Inferior parietal cortex (tissue), 1 donor: ENCODE measurements at regions not wholly inside any gene's neighbourhood (a gene's known extent, or its start where the extent isn't known, plus 50 kb on each side); places are given as distances from the start of the nearest gene placed in this dataset.
"Not testable (repeated sequence)": the region's sequence is repeated elsewhere in the genome, so short reads cannot be mapped to it uniquely, and the experiment has no call there.

Experiments used
- DNase-seq: peaks from one replicate; pipeline ENCODE4 v3.0.0-alpha.2; 2016; ENCODE audit errors: extremely low spot score

- DNase-seq = no peak
Measured at GRCh38 chr5:18220631-18221030, 586.4 kb downstream of the TAF11L14 start.

- DNase-seq = no peak
Measured at GRCh38 chr5:18236386-18236785, 602.1 kb downstream of the TAF11L14 start.

GRCh38 chr5:18238321-18238720, 604.1 kb downstream of the TAF11L14 start:
- DNase-seq = no peak

GRCh38 chr5:18240971-18241370, 606.7 kb downstream of the TAF11L14 start:
- no peak for DNase-seq

GRCh38 chr5:18243846-18244245, 609.6 kb downstream of the TAF11L14 start:
- no peak for DNase-seq

- DNase-seq = no peak
Measured at GRCh38 chr5:18244309-18244708, 610.0 kb downstream of the TAF11L14 start.

GRCh38 chr5:18252559-18252958, 618.3 kb downstream of the TAF11L14 start:
- DNase-seq = no peak

- no peak for DNase-seq
Measured at GRCh38 chr5:18264126-18264882, 630.0 kb downstream of the TAF11L14 start.

- no peak for DNase-seq
Measured at GRCh38 chr5:18270635-18271338, 636.5 kb downstream of the TAF11L14 start.

- no peak for DNase-seq
Measured at GRCh38 chr5:18276939-18277338, 642.7 kb downstream of the TAF11L14 start.

GRCh38 chr5:18281947-18282581, 647.8 kb downstream of the TAF11L14 start:
- DNase-seq = peak; percentile 58

GRCh38 chr5:18285257-18285656, 651.0 kb downstream of the TAF11L14 start:
- no peak for DNase-seq

GRCh38 chr5:18292146-18292545, 657.9 kb downstream of the TAF11L14 start:
- no peak for DNase-seq

GRCh38 chr5:18295696-18296095, 661.4 kb downstream of the TAF11L14 start:
- not testable (repeated sequence) for DNase-seq

GRCh38 chr5:18299166-18299565, 664.9 kb downstream of the TAF11L14 start:
- no peak for DNase-seq

GRCh38 chr5:18305288-18305924, 671.1 kb downstream of the TAF11L14 start:
- DNase-seq = peak; percentile 70

- no peak for DNase-seq
Measured at GRCh38 chr5:18311266-18311665, 677.0 kb downstream of the TAF11L14 start.

GRCh38 chr5:18312016-18312415, 677.8 kb downstream of the TAF11L14 start:
- DNase-seq = no peak

GRCh38 chr5:18314192-18314778, 680.0 kb downstream of the TAF11L14 start:
- peak; percentile 63 for DNase-seq

- no peak for DNase-seq
Measured at GRCh38 chr5:18321262-18321942, 687.1 kb downstream of the TAF11L14 start.

GRCh38 chr5:18323891-18324290, 689.6 kb downstream of the TAF11L14 start:
- no peak for DNase-seq
